Naive thymus-derived CD8-positive, alpha-beta T cell (primary cell): ENCODE measurements at regions not wholly inside any gene's neighbourhood (a gene's known extent, or its start where the extent isn't known, plus 50 kb on each side); places are given as distances from the start of the nearest gene placed in this dataset.
A peak's percentile ranks its signal among the peaks of the same experiment; 100 is the strongest.
"Not testable (repeated sequence)": the region's sequence is repeated elsewhere in the genome, so short reads cannot be mapped to it uniquely, and the experiment has no call there.

Source experiments
- ATAC-seq, 2 donors: fragments of 150-1000 bp; cut with Tn5 transposase in 1 of 2; sonication (Bioruptor Pico), chemical (Tn5 transposase) in 1 of 2; 1 replicate in 1 of 2; 2 replicates in 1 of 2; pipeline ENCODE4 v1.10.0; 2021; ENCODE audit warnings: mild to moderate bottlenecking in 2 of 2, moderate library complexity in 2 of 2
- POLR2A ChIA-PET: fragments of 350-600 bp; sonication (Branson Sonifier 250); formaldehyde crosslinking; loops from one replicate; lab custom pipeline; 2021; ENCODE audit warnings: antibody characterized with exemption; lab: Charles Lee
- DNase-seq, 10 donors: peaks; one replicate each; pipeline versions ENCODE4 v3.0.0 to v3.0.0-alpha.2; 2020 to 2022
- H3K27ac Mint-ChIP-seq, 10 donors: one replicate each; pipeline ENCODE4 v1.8.0; 2020 to 2022; ENCODE audit warnings: mild to moderate bottlenecking in 10 of 10, mixed read lengths in 10 of 10, moderate library complexity in 4 of 10, inconsistent platforms in 1 of 10
- H3K27me3 Mint-ChIP-seq, 5 donors: one replicate each; pipeline ENCODE4 v1.8.0; 2021 to 2022; ENCODE audit warnings: mixed read lengths in 5 of 5
- H3K36me3 Mint-ChIP-seq, 3 donors: one replicate each; pipeline ENCODE4 v1.8.0; 2020 to 2022; ENCODE audit warnings: mixed read lengths in 3 of 3, mild to moderate bottlenecking in 2 of 3, inconsistent platforms in 1 of 3
- H3K4me1 Mint-ChIP-seq, 4 donors: one replicate each; pipeline ENCODE4 v1.8.0; 2021 to 2022; ENCODE audit warnings: mixed read lengths in 4 of 4
- H3K4me3 Mint-ChIP-seq, 10 donors: one replicate each; pipeline ENCODE4 v1.8.0; 2020 to 2022; ENCODE audit warnings: mild to moderate bottlenecking in 10 of 10, mixed read lengths in 10 of 10, moderate library complexity in 6 of 10, inconsistent platforms in 1 of 10
- H3K9me3 Mint-ChIP-seq, 9 donors: one replicate each; pipeline ENCODE4 v1.8.0; 2020 to 2022; ENCODE audit warnings: mixed read lengths in 9 of 9, mild to moderate bottlenecking in 3 of 9, inconsistent platforms in 1 of 9, moderate library complexity in 1 of 9

- ATAC-seq (no peak), DNase-seq (no peak)
- H3K27ac Mint-ChIP-seq = no peak overlapping the region
- no peak overlapping the region for H3K4me3 Mint-ChIP-seq
- peaks cover 0 to 27% (median 6%) of the 10 kb centered on the region in 9 donors for H3K9me3 Mint-ChIP-seq
- POLR2A ChIA-PET = no interaction called here
- H3K27me3 Mint-ChIP-seq = no peaks in the 10 kb centered on the region
- H3K36me3 Mint-ChIP-seq = no peaks in the 10 kb centered on the region
- no peaks in the 10 kb centered on the region for H3K4me1 Mint-ChIP-seq
Measured at GRCh38 chr2:183881978-183882377, 716.4 kb upstream of the ZNF804A start.

GRCh38 chr2:183892315-183892941, 705.9 kb upstream of the ZNF804A start:
- no peaks in the 10 kb centered on the region for H3K27me3 Mint-ChIP-seq
- H3K4me3 Mint-ChIP-seq = no peak overlapping the region
- no peaks in the 10 kb centered on the region for H3K36me3 Mint-ChIP-seq
- ATAC-seq (no peak), DNase-seq (peak in 1 of 10 donors; percentile 2)
- no peaks in the 10 kb centered on the region for H3K4me1 Mint-ChIP-seq
- H3K9me3 Mint-ChIP-seq = peaks cover 2 to 20% (median 3%) of the 10 kb centered on the region in 9 donors
- no peak overlapping the region for H3K27ac Mint-ChIP-seq
- POLR2A ChIA-PET = no interaction called here

- H3K4me1 Mint-ChIP-seq = no peaks in the 10 kb centered on the region
- POLR2A ChIA-PET = no interaction called here
Measured at GRCh38 chr2:183898641-183899040, 699.7 kb upstream of the ZNF804A start.

GRCh38 chr2:183901931-183902330, 696.4 kb upstream of the ZNF804A start:
- Mint-ChIP-seq H3K4me1 (no peaks in the 10 kb centered on the region), H3K9me3 (peaks cover 0 to 19% (median 3%) of the 10 kb centered on the region in 9 donors), H3K36me3 (peaks cover 0 to 4% (median 0%) of the 10 kb centered on the region in 3 donors), H3K27me3 (no peaks in the 10 kb centered on the region), H3K4me3 (no peak overlapping the region), H3K27ac (no peak overlapping the region)
- POLR2A ChIA-PET = no interaction called here
- no peak for DNase-seq
- ATAC-seq = no peak

More at GRCh38 chr2:183898641-183899040, 699.7 kb upstream of the ZNF804A start:
- no peaks in the 10 kb centered on the region for H3K36me3 Mint-ChIP-seq
- H3K9me3 Mint-ChIP-seq = peaks cover 0 to 24% (median 6%) of the 10 kb centered on the region in 9 donors
- peak overlapping the region in 2 of 10 donors; percentile 3 to 68 for H3K27ac Mint-ChIP-seq
- no peaks in the 10 kb centered on the region for H3K27me3 Mint-ChIP-seq
- H3K4me3 Mint-ChIP-seq = no peak overlapping the region
- ATAC-seq = no peak
- DNase-seq = no peak

- Mint-ChIP-seq H3K27ac (no peak overlapping the region), H3K4me1 (no peaks in the 10 kb centered on the region), H3K9me3 (peaks cover 0 to 19% (median 3%) of the 10 kb centered on the region in 9 donors), H3K36me3 (peaks cover 0 to 4% (median 0%) of the 10 kb centered on the region in 3 donors), H3K27me3 (no peaks in the 10 kb centered on the region), H3K4me3 (no peak overlapping the region)
- DNase-seq (no peak), ATAC-seq (no peak)
- POLR2A ChIA-PET = no interaction called here
Measured at GRCh38 chr2:183903026-183903425, 695.3 kb upstream of the ZNF804A start.

GRCh38 chr2:183916041-183916440, 682.3 kb upstream of the ZNF804A start:
- H3K27me3 Mint-ChIP-seq, H3K27ac Mint-ChIP-seq, POLR2A ChIA-PET, H3K4me1 Mint-ChIP-seq, H3K4me3 Mint-ChIP-seq, H3K36me3 Mint-ChIP-seq, DNase-seq, ATAC-seq: not testable (repeated sequence)
- peaks cover 0 to 14% (median 3%) of the 10 kb centered on the region in 9 donors for H3K9me3 Mint-ChIP-seq

- H3K4me1 Mint-ChIP-seq = no peaks in the 10 kb centered on the region
- H3K27me3 Mint-ChIP-seq = no peaks in the 10 kb centered on the region
- H3K9me3 Mint-ChIP-seq = peaks cover 0 to 18% (median 3%) of the 10 kb centered on the region in 9 donors
- no peak overlapping the region for H3K27ac Mint-ChIP-seq
- no peak for ATAC-seq
- no peak for DNase-seq
- no peaks in the 10 kb centered on the region for H3K36me3 Mint-ChIP-seq
- H3K4me3 Mint-ChIP-seq = no peak overlapping the region
- POLR2A ChIA-PET = no interaction called here
Measured at GRCh38 chr2:183919167-183919566, 679.2 kb upstream of the ZNF804A start.

GRCh38 chr2:183919926-183920325, 678.4 kb upstream of the ZNF804A start:
- POLR2A ChIA-PET = no interaction called here
- H3K9me3 Mint-ChIP-seq = peaks cover 0 to 18% (median 3%) of the 10 kb centered on the region in 9 donors
- ATAC-seq (no peak), DNase-seq (no peak)
- H3K27me3 Mint-ChIP-seq = no peaks in the 10 kb centered on the region
- H3K27ac Mint-ChIP-seq = no peak overlapping the region
- no peak overlapping the region for H3K4me3 Mint-ChIP-seq
- no peaks in the 10 kb centered on the region for H3K36me3 Mint-ChIP-seq
- no peaks in the 10 kb centered on the region for H3K4me1 Mint-ChIP-seq

GRCh38 chr2:183925281-183925680, 673.0 kb upstream of the ZNF804A start:
- H3K9me3 Mint-ChIP-seq = peaks cover 6 to 22% (median 7%) of the 10 kb centered on the region in 9 donors
- H3K36me3 Mint-ChIP-seq = no peaks in the 10 kb centered on the region
- no peaks in the 10 kb centered on the region for H3K27me3 Mint-ChIP-seq
- H3K27ac Mint-ChIP-seq = no peak overlapping the region
- POLR2A ChIA-PET = no interaction called here
- no peak for DNase-seq
- no peaks in the 10 kb centered on the region for H3K4me1 Mint-ChIP-seq
- no peak overlapping the region for H3K4me3 Mint-ChIP-seq
- no peak for ATAC-seq

- H3K27ac Mint-ChIP-seq = no peak overlapping the region
- no peaks in the 10 kb centered on the region for H3K27me3 Mint-ChIP-seq
- H3K4me1 Mint-ChIP-seq = no peaks in the 10 kb centered on the region
- DNase-seq (no peak), ATAC-seq (no peak)
- POLR2A ChIA-PET = no interaction called here
- H3K36me3 Mint-ChIP-seq = no peaks in the 10 kb centered on the region
- H3K4me3 Mint-ChIP-seq = no peak overlapping the region
- peaks cover 0 to 25% (median 6%) of the 10 kb centered on the region in 9 donors for H3K9me3 Mint-ChIP-seq
Measured at GRCh38 chr2:183926433-183926832, 671.9 kb upstream of the ZNF804A start.

GRCh38 chr2:183927406-183928325, 670.7 kb upstream of the ZNF804A start:
- H3K27ac Mint-ChIP-seq = no peak overlapping the region
- DNase-seq = no peak
- H3K4me3 Mint-ChIP-seq = no peak overlapping the region
- peaks cover 0 to 37% (median 6%) of the 10 kb centered on the region in 9 donors for H3K9me3 Mint-ChIP-seq
- H3K36me3 Mint-ChIP-seq = no peaks in the 10 kb centered on the region
- POLR2A ChIA-PET = no interaction called here
- H3K27me3 Mint-ChIP-seq = no peaks in the 10 kb centered on the region
- no peak for ATAC-seq
- no peaks in the 10 kb centered on the region for H3K4me1 Mint-ChIP-seq

- POLR2A ChIA-PET = no interaction called here
- no peak for DNase-seq
- Mint-ChIP-seq H3K27me3 (no peaks in the 10 kb centered on the region), H3K4me3 (no peak overlapping the region), H3K4me1 (no peaks in the 10 kb centered on the region), H3K9me3 (peaks cover 5 to 37% (median 8%) of the 10 kb centered on the region in 9 donors), H3K27ac (no peak overlapping the region), H3K36me3 (peaks cover 0 to 4% (median 1%) of the 10 kb centered on the region in 3 donors)
- ATAC-seq = no peak
Measured at GRCh38 chr2:183935005-183935404, 663.3 kb upstream of the ZNF804A start.

GRCh38 chr2:183937220-183937619, 661.1 kb upstream of the ZNF804A start:
- Mint-ChIP-seq H3K36me3 (peaks cover 0 to 4% (median 1%) of the 10 kb centered on the region in 3 donors), H3K27me3 (no peaks in the 10 kb centered on the region), H3K27ac (no peak overlapping the region), H3K4me3 (no peak overlapping the region), H3K9me3 (peaks cover 8 to 39% (median 12%) of the 10 kb centered on the region in 9 donors), H3K4me1 (no peaks in the 10 kb centered on the region)
- DNase-seq (no peak), ATAC-seq (no peak)
- POLR2A ChIA-PET = no interaction called here
